Upper lobe of right lung (tissue), 1 donor: ENCODE measurements at regions not wholly inside any gene's neighbourhood (a gene's known extent, or its start where the extent isn't known, plus 50 kb on each side); places are given as distances from the start of the nearest gene placed in this dataset.

Experiments
- ATAC-seq: fragments of 200-7000 bp; cut with Tn5 transposase; one replicate; pipeline ENCODE4 v1.9.1; 2020; ENCODE audit warnings: mild to moderate bottlenecking, moderate library complexity
- DNase-seq: peaks from one replicate; pipeline ENCODE4 v3.0.0-alpha.2; 2020
- H3K27ac ChIP-seq: fragments of 200-600 bp; one replicate; pipeline ENCODE4 v1.8.0; 2022
- H3K27me3 ChIP-seq: fragments of 200-600 bp; one replicate; pipeline ENCODE4 v1.8.0; 2022; ENCODE audit warnings: mild to moderate bottlenecking
- H3K36me3 ChIP-seq: fragments of 200-600 bp; one replicate; pipeline ENCODE4 v1.8.0; 2022
- H3K4me1 ChIP-seq: fragments of 200-600 bp; one replicate; pipeline ENCODE4 v1.8.0; 2022
- H3K4me3 ChIP-seq: fragments of 200-600 bp; one replicate; pipeline ENCODE4 v1.8.0; 2022; ENCODE audit warnings: mild to moderate bottlenecking
- H3K9me3 ChIP-seq: fragments of 200-600 bp; one replicate; pipeline ENCODE4 v1.8.0; 2022
- CTCF ChIP-seq: fragments of 200-600 bp; IDR thresholded peaks from one replicate; pipeline ENCODE4 v1.8.0; 2022; ENCODE audit warnings: antibody characterized with exemption
- intact Hi-C: fragments of 100-400 bp; cut with DNase I; formaldehyde crosslinking; loops from one replicate; pipeline ENCODE4 v1.11.0; 2022
- donor health status: DM: no; HTN: yes; CAD: no; lungs with severe emphysema.

GRCh38 chr3:181630853-181631252 lies 80.9 kb upstream of the SOX2 start:
- intact Hi-C loops: no loop called here

GRCh38 chr3:181629711-181630110 lies 82.0 kb upstream of the SOX2 start:
- ATAC-seq (no peak), DNase-seq (no peak)
- no peaks in the 10 kb centered on the region for H3K9me3 ChIP-seq
- TF ChIP-seq CTCF: no peak
- no peak overlapping the region for H3K4me3 ChIP-seq
- no peak overlapping the region for H3K27ac ChIP-seq
- intact Hi-C loops: no loop called here
- no peaks in the 10 kb centered on the region for H3K36me3 ChIP-seq
- no peaks in the 10 kb centered on the region for H3K4me1 ChIP-seq
- no peaks in the 10 kb centered on the region for H3K27me3 ChIP-seq

More at GRCh38 chr3:181630853-181631252, 80.9 kb upstream of the SOX2 start:
- Histone ChIP-seq H3K9me3 (no peaks in the 10 kb centered on the region), H3K4me1 (no peaks in the 10 kb centered on the region), H3K27ac (no peak overlapping the region), H3K36me3 (no peaks in the 10 kb centered on the region), H3K27me3 (no peaks in the 10 kb centered on the region), H3K4me3 (no peak overlapping the region)
- DNase-seq (no peak), ATAC-seq (no peak)
- no peak for TF ChIP-seq CTCF

GRCh38 chr3:181629029-181629428 lies 82.7 kb upstream of the SOX2 start:
- Histone ChIP-seq H3K9me3 (no peaks in the 10 kb centered on the region), H3K4me1 (no peaks in the 10 kb centered on the region), H3K27me3 (no peaks in the 10 kb centered on the region), H3K4me3 (no peak overlapping the region), H3K36me3 (no peaks in the 10 kb centered on the region), H3K27ac (no peak overlapping the region)
- ATAC-seq (peak; percentile 71), DNase-seq (no peak)
- TF ChIP-seq CTCF: no peak
- intact Hi-C loops: no loop called here

GRCh38 chr3:181628384-181628783 lies 83.3 kb upstream of the SOX2 start:
- TF ChIP-seq CTCF: no peak

GRCh38 chr3:181626036-181626435 lies 85.7 kb upstream of the SOX2 start:
- Histone ChIP-seq H3K4me3 (no peak overlapping the region), H3K36me3 (no peaks in the 10 kb centered on the region), H3K27me3 (no peaks in the 10 kb centered on the region), H3K9me3 (no peaks in the 10 kb centered on the region), H3K4me1 (no peaks in the 10 kb centered on the region), H3K27ac (no peak overlapping the region)
- DNase-seq (no peak), ATAC-seq (no peak)
- no peak for TF ChIP-seq CTCF
- intact Hi-C loops: no loop called here

More at GRCh38 chr3:181628384-181628783, 83.3 kb upstream of the SOX2 start:
- no peaks in the 10 kb centered on the region for H3K36me3 ChIP-seq
- DNase-seq: no peak
- no peak overlapping the region for H3K4me3 ChIP-seq
- H3K4me1 ChIP-seq: no peaks in the 10 kb centered on the region
- intact Hi-C loops: no loop called here
- H3K27me3 ChIP-seq: no peaks in the 10 kb centered on the region
- no peak overlapping the region for H3K27ac ChIP-seq
- H3K9me3 ChIP-seq: no peaks in the 10 kb centered on the region
- ATAC-seq: no peak
